ENCODE measurements at regions not wholly inside any gene's neighbourhood (a gene's known extent, or its start where the extent isn't known, plus 50 kb on each side); places are given as distances from the start of the nearest gene placed in this dataset.
A peak's percentile ranks its signal among the peaks of the same experiment; 100 is the strongest.
"Not testable (repeated sequence)": the region's sequence is repeated elsewhere in the genome, so short reads cannot be mapped to it uniquely, and the experiment has no call there.

- DNase-seq (ENCODE audit: low spot score): no peak
These were observed 2747.1 kb downstream of the PCDH7 start for GRCh38 chr4:33467291-33467690.

- DNase-seq (ENCODE audit: low spot score): no peak
These were observed 2750.6 kb downstream of the PCDH7 start for GRCh38 chr4:33470805-33471204.

- DNase-seq (ENCODE audit: low spot score): no peak
These were observed 2757.5 kb downstream of the PCDH7 start for GRCh38 chr4:33477715-33478114.

- DNase-seq (ENCODE audit: low spot score): peak; percentile 75
These were observed 2761.5 kb downstream of the ARAP2 start for GRCh38 chr4:33482773-33483172.

GRCh38 chr4:33485111-33485510 lies 2759.2 kb downstream of the ARAP2 start:
- no peak for DNase-seq (ENCODE audit: low spot score)

GRCh38 chr4:33493231-33493630 lies 2751.1 kb downstream of the ARAP2 start:
- DNase-seq (ENCODE audit: low spot score): no peak

GRCh38 chr4:33494150-33494549 lies 2750.2 kb downstream of the ARAP2 start:
- DNase-seq (ENCODE audit: low spot score): no peak

- not testable (repeated sequence) for DNase-seq (ENCODE audit: low spot score)
These were observed 2742.7 kb downstream of the ARAP2 start for GRCh38 chr4:33501587-33501986.

- DNase-seq (ENCODE audit: low spot score): no peak
These were observed 2731.9 kb downstream of the ARAP2 start for GRCh38 chr4:33512397-33512796.

- DNase-seq (ENCODE audit: low spot score): no peak
These were observed 2725.5 kb downstream of the ARAP2 start for GRCh38 chr4:33518856-33519255.

- DNase-seq (ENCODE audit: low spot score): no peak
These were observed 2711.5 kb downstream of the ARAP2 start for GRCh38 chr4:33532821-33533220.

- no peak for DNase-seq (ENCODE audit: low spot score)
These were observed 2707.4 kb downstream of the ARAP2 start for GRCh38 chr4:33536898-33537297.

GRCh38 chr4:33537527-33537926 lies 2706.8 kb downstream of the ARAP2 start:
- no peak for DNase-seq (ENCODE audit: low spot score)

GRCh38 chr4:33543941-33544450 lies 2700.3 kb downstream of the ARAP2 start:
- no peak for DNase-seq (ENCODE audit: low spot score)

- no peak for DNase-seq (ENCODE audit: low spot score)
These were observed 2693.1 kb downstream of the ARAP2 start for GRCh38 chr4:33551244-33551643.

- no peak for DNase-seq (ENCODE audit: low spot score)
These were observed 2683.1 kb downstream of the ARAP2 start for GRCh38 chr4:33561259-33561658.

GRCh38 chr4:33566649-33567048 lies 2677.7 kb downstream of the ARAP2 start:
- DNase-seq (ENCODE audit: low spot score): no peak

- peak; percentile 68 for DNase-seq (ENCODE audit: low spot score)
These were observed 2666.5 kb downstream of the ARAP2 start for GRCh38 chr4:33577791-33578190.

- no peak for DNase-seq (ENCODE audit: low spot score)
These were observed 2664.4 kb downstream of the ARAP2 start for GRCh38 chr4:33579951-33580350.

GRCh38 chr4:33592701-33593100 lies 2651.6 kb downstream of the ARAP2 start:
- no peak for DNase-seq (ENCODE audit: low spot score)

- DNase-seq (ENCODE audit: low spot score): no peak
These were observed 2637.4 kb downstream of the ARAP2 start for GRCh38 chr4:33606951-33607350.

GRCh38 chr4:33616121-33616520 lies 2628.2 kb downstream of the ARAP2 start:
- no peak for DNase-seq (ENCODE audit: low spot score)

GRCh38 chr4:33625748-33626147 lies 2618.6 kb downstream of the ARAP2 start:
- DNase-seq (ENCODE audit: low spot score): no peak

GRCh38 chr4:33626221-33626620 lies 2618.1 kb downstream of the ARAP2 start:
- DNase-seq (ENCODE audit: low spot score): no peak

- no peak for DNase-seq (ENCODE audit: low spot score)
These were observed 2616.0 kb downstream of the ARAP2 start for GRCh38 chr4:33628296-33628695.

Data from mucosa of gallbladder (tissue), 1 donor.